ENCODE measurements at regions not wholly inside any gene's neighbourhood (a gene's known extent, or its start where the extent isn't known, plus 50 kb on each side); places are given as distances from the start of the nearest gene placed in this dataset.

- Histone ChIP-seq H3K27ac (ENCODE audit: low read depth, low read length) (no peak overlapping the region), H3K36me3 (ENCODE audit: control insufficient read depth in 2 of 3, insufficient read depth in 3 of 3, low read length in 3 of 3) (no peaks in the 10 kb centered on the region), H3K27me3 (ENCODE audit: control insufficient read depth in 2 of 2, insufficient read depth in 2 of 2, low read length in 2 of 2) (no peaks in the 10 kb centered on the region), H3K4me1 (ENCODE audit: control insufficient read depth in 2 of 2, insufficient read depth in 2 of 2, low read length in 2 of 2) (no peaks in the 10 kb centered on the region), H3K4me3 (ENCODE audit: low read length) (no peak overlapping the region), H3K9me3 (ENCODE audit: control insufficient read depth in 2 of 3, low read length in 3 of 3) (no peaks in the 10 kb centered on the region)
- intact Hi-C loops (cut with micrococcal nuclease), result loop anchor here in 1 of 2 donors (2.0 kb wide), 1 partner anchor 17 kb away; no protein-coding TSS in a partner anchor
- Mint-ChIP-seq H3K4me3 (no peak overlapping the region), H3K36me3 (no peaks in the 10 kb centered on the region), H3K27me3 (no peaks in the 10 kb centered on the region), H3K4me1 (peaks cover 0 to 2% (median 0%) of the 10 kb centered on the region in 7 donors), H3K9me3 (peaks cover 0 to 21% (median 7%) of the 10 kb centered on the region in 11 donors), H3K27ac (no peak overlapping the region)
- CTCF ChIA-PET, result no interaction called here
- DNase-seq, result no peak
- no peak for ATAC-seq
- POLR2A ChIA-PET, result no interaction called here
Measured at GRCh38 chr3:163159306-163159705, 1662.7 kb downstream of the OTOL1 start.

- H3K36me3 Mint-ChIP-seq, result no peaks in the 10 kb centered on the region
- no peak overlapping the region for H3K4me3 Mint-ChIP-seq
- no peaks in the 10 kb centered on the region for H3K4me1 Mint-ChIP-seq
- CTCF ChIA-PET, result no interaction called here
- no peak overlapping the region for H3K27ac Mint-ChIP-seq
- POLR2A ChIA-PET, result no interaction called here
- DNase-seq (no peak), ATAC-seq (no peak)
- no peaks in the 10 kb centered on the region for H3K4me1 ChIP-seq (ENCODE audit: control insufficient read depth in 2 of 2, insufficient read depth in 2 of 2, low read length in 2 of 2)
- H3K27me3 ChIP-seq (ENCODE audit: control insufficient read depth in 2 of 2, insufficient read depth in 2 of 2, low read length in 2 of 2), result no peaks in the 10 kb centered on the region
- intact Hi-C loops (cut with micrococcal nuclease), result no loop called here
- H3K36me3 ChIP-seq (ENCODE audit: control insufficient read depth in 2 of 3, insufficient read depth in 3 of 3, low read length in 3 of 3), result no peaks in the 10 kb centered on the region
- H3K4me3 ChIP-seq (ENCODE audit: low read length), result no peak overlapping the region
- H3K27ac ChIP-seq (ENCODE audit: low read depth, low read length), result no peak overlapping the region
- no peaks in the 10 kb centered on the region for H3K9me3 ChIP-seq (ENCODE audit: control insufficient read depth in 2 of 3, low read length in 3 of 3)
- peaks cover 2 to 29% (median 8%) of the 10 kb centered on the region in 11 donors for H3K9me3 Mint-ChIP-seq
- H3K27me3 Mint-ChIP-seq, result no peaks in the 10 kb centered on the region
Measured at GRCh38 chr3:163139600-163139999, 1643.0 kb downstream of the OTOL1 start.

- CTCF ChIA-PET, result no interaction called here
- Mint-ChIP-seq H3K4me1 (no peaks in the 10 kb centered on the region), H3K27me3 (no peaks in the 10 kb centered on the region), H3K27ac (no peak overlapping the region), H3K36me3 (no peaks in the 10 kb centered on the region), H3K9me3 (peaks cover 2 to 29% (median 8%) of the 10 kb centered on the region in 11 donors), H3K4me3 (no peak overlapping the region)
- no peaks in the 10 kb centered on the region for H3K36me3 ChIP-seq (ENCODE audit: control insufficient read depth in 2 of 3, insufficient read depth in 3 of 3, low read length in 3 of 3)
- no peaks in the 10 kb centered on the region for H3K4me1 ChIP-seq (ENCODE audit: control insufficient read depth in 2 of 2, insufficient read depth in 2 of 2, low read length in 2 of 2)
- H3K27me3 ChIP-seq (ENCODE audit: control insufficient read depth in 2 of 2, insufficient read depth in 2 of 2, low read length in 2 of 2), result no peaks in the 10 kb centered on the region
- POLR2A ChIA-PET, result no interaction called here
- no peak overlapping the region for H3K4me3 ChIP-seq (ENCODE audit: low read length)
- no peaks in the 10 kb centered on the region for H3K9me3 ChIP-seq (ENCODE audit: control insufficient read depth in 2 of 3, low read length in 3 of 3)
- no peak overlapping the region for H3K27ac ChIP-seq (ENCODE audit: low read depth, low read length)
- DNase-seq (no peak), ATAC-seq (no peak)
- intact Hi-C loops (cut with micrococcal nuclease), result no loop called here
Measured at GRCh38 chr3:163138258-163138657, 1641.7 kb downstream of the OTOL1 start.

- DNase-seq, result no peak
- H3K27me3 ChIP-seq (ENCODE audit: control insufficient read depth in 2 of 2, insufficient read depth in 2 of 2, low read length in 2 of 2), result no peaks in the 10 kb centered on the region
- H3K4me3 Mint-ChIP-seq, result no peak overlapping the region
- H3K9me3 Mint-ChIP-seq, result peaks cover 2 to 35% (median 13%) of the 10 kb centered on the region in 11 donors
- intact Hi-C loops (cut with micrococcal nuclease), result no loop called here
- no peaks in the 10 kb centered on the region for H3K36me3 Mint-ChIP-seq
- no peaks in the 10 kb centered on the region for H3K4me1 ChIP-seq (ENCODE audit: control insufficient read depth in 2 of 2, insufficient read depth in 2 of 2, low read length in 2 of 2)
- H3K27ac ChIP-seq (ENCODE audit: low read depth, low read length), result no peak overlapping the region
- ChIA-PET CTCF (no interaction called here), POLR2A (no interaction called here)
- no peaks in the 10 kb centered on the region for H3K27me3 Mint-ChIP-seq
- peaks cover 0 to 5% (median 0%) of the 10 kb centered on the region in 3 experiments for H3K9me3 ChIP-seq (ENCODE audit: control insufficient read depth in 2 of 3, low read length in 3 of 3)
- no peak overlapping the region for H3K4me3 ChIP-seq (ENCODE audit: low read length)
- ATAC-seq, result no peak
- no peak overlapping the region for H3K27ac Mint-ChIP-seq
- no peaks in the 10 kb centered on the region for H3K36me3 ChIP-seq (ENCODE audit: control insufficient read depth in 2 of 3, insufficient read depth in 3 of 3, low read length in 3 of 3)
- no peaks in the 10 kb centered on the region for H3K4me1 Mint-ChIP-seq
Measured at GRCh38 chr3:163132111-163132510, 1635.5 kb downstream of the OTOL1 start.

GRCh38 chr3:163129287-163129686 is 1632.7 kb downstream of the OTOL1 start:
- Mint-ChIP-seq H3K4me3 (no peak overlapping the region), H3K27me3 (no peaks in the 10 kb centered on the region), H3K4me1 (no peaks in the 10 kb centered on the region), H3K36me3 (no peaks in the 10 kb centered on the region), H3K9me3 (peaks cover 5 to 53% (median 18%) of the 10 kb centered on the region in 11 donors), H3K27ac (no peak overlapping the region)
- Histone ChIP-seq H3K36me3 (ENCODE audit: control insufficient read depth in 2 of 3, insufficient read depth in 3 of 3, low read length in 3 of 3) (no peaks in the 10 kb centered on the region), H3K4me3 (ENCODE audit: low read length) (no peak overlapping the region), H3K27me3 (ENCODE audit: control insufficient read depth in 2 of 2, insufficient read depth in 2 of 2, low read length in 2 of 2) (no peaks in the 10 kb centered on the region), H3K9me3 (ENCODE audit: control insufficient read depth in 2 of 3, low read length in 3 of 3) (peaks cover 0 to 15% (median 0%) of the 10 kb centered on the region in 3 experiments), H3K27ac (ENCODE audit: low read depth, low read length) (no peak overlapping the region), H3K4me1 (ENCODE audit: control insufficient read depth in 2 of 2, insufficient read depth in 2 of 2, low read length in 2 of 2) (no peaks in the 10 kb centered on the region)
- CTCF ChIA-PET, result no interaction called here
- POLR2A ChIA-PET, result no interaction called here
- intact Hi-C loops (cut with micrococcal nuclease), result no loop called here
- no peak for DNase-seq
- no peak for ATAC-seq

GRCh38 chr3:163126115-163126514 is 1629.5 kb downstream of the OTOL1 start:
- H3K36me3 ChIP-seq (ENCODE audit: control insufficient read depth in 2 of 3, insufficient read depth in 3 of 3, low read length in 3 of 3), result no peaks in the 10 kb centered on the region
- ATAC-seq, result no peak
- Mint-ChIP-seq H3K27me3 (no peaks in the 10 kb centered on the region), H3K27ac (no peak overlapping the region), H3K9me3 (peaks cover 8 to 53% (median 18%) of the 10 kb centered on the region in 11 donors), H3K36me3 (no peaks in the 10 kb centered on the region), H3K4me1 (no peaks in the 10 kb centered on the region), H3K4me3 (no peak overlapping the region)
- no peak overlapping the region for H3K4me3 ChIP-seq (ENCODE audit: low read length)
- no peaks in the 10 kb centered on the region for H3K4me1 ChIP-seq (ENCODE audit: control insufficient read depth in 2 of 2, insufficient read depth in 2 of 2, low read length in 2 of 2)
- intact Hi-C loops (cut with micrococcal nuclease), result no loop called here
- CTCF ChIA-PET, result no interaction called here
- POLR2A ChIA-PET, result no interaction called here
- no peak overlapping the region for H3K27ac ChIP-seq (ENCODE audit: low read depth, low read length)
- no peaks in the 10 kb centered on the region for H3K27me3 ChIP-seq (ENCODE audit: control insufficient read depth in 2 of 2, insufficient read depth in 2 of 2, low read length in 2 of 2)
- no peak for DNase-seq
- H3K9me3 ChIP-seq (ENCODE audit: control insufficient read depth in 2 of 3, low read length in 3 of 3), result peaks cover 0 to 16% (median 0%) of the 10 kb centered on the region in 3 experiments

Measured in naive thymus-derived CD4-positive, alpha-beta T cell (primary cell).